Progenitor cell of endocrine pancreas (in vitro differentiated cells): ENCODE measurements at regions not wholly inside any gene's neighbourhood (a gene's known extent, or its start where the extent isn't known, plus 50 kb on each side); places are given as distances from the start of the nearest gene placed in this dataset.

Source experiments
- DNase-seq: peaks from one replicate; pipeline ENCODE4 v3.0.0; 2021; ENCODE audit warnings: low spot score; ENCODE audit not compliant: unreplicated experiment
- H3K27ac Mint-ChIP-seq: 2 replicates; pipeline ENCODE4 v1.8.0; 2021; ENCODE audit warnings: mild to moderate bottlenecking, moderate library complexity, mixed read lengths
- H3K27me3 Mint-ChIP-seq: 2 replicates; pipeline ENCODE4 v1.8.0; 2021; ENCODE audit warnings: mixed read lengths
- H3K36me3 Mint-ChIP-seq: 2 replicates; pipeline ENCODE4 v1.8.0; 2022; ENCODE audit warnings: mixed read lengths; ENCODE audit not compliant: insufficient read depth
- H3K4me1 Mint-ChIP-seq: 2 replicates; pipeline ENCODE4 v1.8.0; 2021; ENCODE audit warnings: low read depth, mixed read lengths
- H3K4me3 Mint-ChIP-seq: 2 replicates; pipeline ENCODE4 v1.8.0; 2021; ENCODE audit warnings: low read depth, mild to moderate bottlenecking, moderate library complexity, mixed read lengths
- H3K9me3 Mint-ChIP-seq: 2 replicates; pipeline ENCODE4 v1.8.0; 2021; ENCODE audit warnings: low read depth, mixed read lengths
- TF ChIP-seq, protein P1 (sequence below): fragments of 200-600 bp; sonication (generic); IDR thresholded peaks from one replicate; pipeline ENCODE4 v1.5.0; 2021; ENCODE audit warnings: antibody characterized with exemption, mild to moderate bottlenecking; ENCODE audit not compliant: unreplicated experiment

DNA sequence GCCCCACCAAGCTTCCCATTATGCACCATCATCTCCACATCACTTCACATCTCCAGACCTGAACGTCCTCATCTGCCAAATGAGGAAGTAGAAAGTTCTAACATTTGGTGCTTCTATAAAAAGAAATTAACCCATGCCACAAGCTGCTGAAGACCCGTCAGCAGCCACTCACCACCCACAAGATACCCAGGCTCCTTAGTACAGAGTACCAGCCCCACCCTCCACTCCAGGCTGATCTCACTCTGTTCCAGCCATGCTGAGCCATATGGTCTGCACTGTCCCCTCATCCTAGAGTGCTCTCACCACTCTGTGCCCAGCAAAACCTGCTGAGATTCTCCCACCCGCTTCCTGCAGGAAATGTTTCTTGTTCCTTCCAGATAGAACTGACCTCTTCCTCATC, 240.8 kb upstream of the PPARGC1A start:
- TF ChIP-seq, protein P1, sequence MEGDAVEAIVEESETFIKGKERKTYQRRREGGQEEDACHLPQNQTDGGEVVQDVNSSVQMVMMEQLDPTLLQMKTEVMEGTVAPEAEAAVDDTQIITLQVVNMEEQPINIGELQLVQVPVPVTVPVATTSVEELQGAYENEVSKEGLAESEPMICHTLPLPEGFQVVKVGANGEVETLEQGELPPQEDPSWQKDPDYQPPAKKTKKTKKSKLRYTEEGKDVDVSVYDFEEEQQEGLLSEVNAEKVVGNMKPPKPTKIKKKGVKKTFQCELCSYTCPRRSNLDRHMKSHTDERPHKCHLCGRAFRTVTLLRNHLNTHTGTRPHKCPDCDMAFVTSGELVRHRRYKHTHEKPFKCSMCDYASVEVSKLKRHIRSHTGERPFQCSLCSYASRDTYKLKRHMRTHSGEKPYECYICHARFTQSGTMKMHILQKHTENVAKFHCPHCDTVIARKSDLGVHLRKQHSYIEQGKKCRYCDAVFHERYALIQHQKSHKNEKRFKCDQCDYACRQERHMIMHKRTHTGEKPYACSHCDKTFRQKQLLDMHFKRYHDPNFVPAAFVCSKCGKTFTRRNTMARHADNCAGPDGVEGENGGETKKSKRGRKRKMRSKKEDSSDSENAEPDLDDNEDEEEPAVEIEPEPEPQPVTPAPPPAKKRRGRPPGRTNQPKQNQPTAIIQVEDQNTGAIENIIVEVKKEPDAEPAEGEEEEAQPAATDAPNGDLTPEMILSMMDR, result no peak
- Mint-ChIP-seq H3K36me3 (no peaks in the 10 kb centered on the region), H3K27me3 (peaks cover 2% of the 10 kb centered on the region), H3K27ac (no peak overlapping the region), H3K4me3 (no peak overlapping the region), H3K4me1 (peaks cover 3% of the 10 kb centered on the region), H3K9me3 (no peaks in the 10 kb centered on the region)
- DNase-seq, result no peak

DNA sequence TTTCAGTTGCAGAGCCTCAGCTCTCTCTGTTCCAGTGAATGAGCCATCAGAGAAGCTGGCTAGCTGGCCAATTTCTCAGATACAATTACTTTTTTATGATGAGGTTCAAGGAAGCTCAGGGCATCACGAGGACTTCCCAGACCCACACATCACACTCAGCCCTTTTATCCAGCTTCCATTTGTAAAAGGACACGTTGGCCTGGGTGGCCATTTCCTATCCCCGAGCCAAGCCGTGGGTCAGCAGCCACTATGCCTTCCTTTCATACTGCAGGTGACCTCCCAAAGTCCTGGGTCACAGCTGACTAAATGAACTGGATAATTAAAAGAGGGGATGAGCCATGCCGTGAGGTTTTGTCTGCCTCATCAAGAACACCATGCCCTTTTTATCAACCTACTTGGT, 236.9 kb upstream of the PPARGC1A start:
- Mint-ChIP-seq H3K27ac (no peak overlapping the region), H3K9me3 (no peaks in the 10 kb centered on the region), H3K4me3 (no peak overlapping the region), H3K36me3 (no peaks in the 10 kb centered on the region), H3K4me1 (no peaks in the 10 kb centered on the region), H3K27me3 (no peaks in the 10 kb centered on the region)
- TF ChIP-seq, protein P1, result no peak
- no peak for DNase-seq

DNA sequence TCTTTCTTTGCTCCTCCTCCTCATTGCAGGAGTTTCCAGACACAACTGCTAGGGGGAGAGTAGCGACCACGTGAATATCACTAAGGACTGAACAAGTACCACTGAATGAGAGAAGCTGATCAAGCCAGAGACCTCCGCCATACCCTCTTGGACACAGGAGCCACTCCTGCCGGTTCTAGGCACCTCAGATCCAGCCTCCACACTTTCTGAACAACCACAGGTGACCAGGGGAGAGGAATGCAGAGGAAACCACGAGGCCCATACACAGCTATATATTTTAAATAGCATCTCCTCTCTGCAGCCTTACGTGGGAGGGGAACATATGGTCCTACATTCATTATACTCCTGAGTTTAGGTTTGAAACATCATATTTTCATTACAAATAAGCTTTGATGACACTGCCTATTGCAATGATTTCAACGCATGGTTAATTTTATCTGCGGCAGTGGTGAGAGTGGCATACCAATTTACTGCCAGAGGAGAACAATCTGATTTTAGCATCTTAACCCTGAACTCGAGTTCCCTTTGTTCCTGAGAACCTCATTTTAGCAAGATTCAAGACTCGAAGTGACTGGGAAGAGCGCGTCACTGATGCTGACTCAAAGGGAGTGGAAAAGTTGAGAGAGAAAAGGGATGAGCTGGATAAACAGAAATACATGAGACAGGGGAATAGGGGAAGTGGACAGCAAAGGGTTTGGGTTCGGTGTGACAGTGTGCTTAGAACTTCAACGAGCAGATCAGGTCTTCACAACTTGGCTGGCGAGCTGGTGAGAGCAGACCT, 231.7 kb upstream of the PPARGC1A start:
- Mint-ChIP-seq H3K4me1 (no peaks in the 10 kb centered on the region), H3K36me3 (no peaks in the 10 kb centered on the region), H3K9me3 (no peaks in the 10 kb centered on the region), H3K27ac (no peak overlapping the region), H3K27me3 (no peaks in the 10 kb centered on the region), H3K4me3 (no peak overlapping the region)
- TF ChIP-seq, protein P1, result no peak
- DNase-seq, result no peak

- Mint-ChIP-seq H3K27ac (no peak overlapping the region), H3K4me3 (no peak overlapping the region), H3K9me3 (peaks cover 6% of the 10 kb centered on the region), H3K4me1 (no peaks in the 10 kb centered on the region), H3K27me3 (no peaks in the 10 kb centered on the region), H3K36me3 (no peaks in the 10 kb centered on the region)
- no peak for DNase-seq
- TF ChIP-seq, protein P1, result no peak
Observed at GRCh38 chr4:24117975-24118374, 228.1 kb upstream of the PPARGC1A start.

GRCh38 chr4:24116107-24116506, 226.3 kb upstream of the PPARGC1A start:
- H3K4me1 Mint-ChIP-seq, result no peaks in the 10 kb centered on the region
- H3K27me3 Mint-ChIP-seq, result no peaks in the 10 kb centered on the region
- TF ChIP-seq, protein P1, result no peak
- peaks cover 6% of the 10 kb centered on the region for H3K9me3 Mint-ChIP-seq
- H3K27ac Mint-ChIP-seq, result no peak overlapping the region
- no peaks in the 10 kb centered on the region for H3K36me3 Mint-ChIP-seq
- no peak for DNase-seq
- no peak overlapping the region for H3K4me3 Mint-ChIP-seq
